Cerebellar cortex (tissue), 1 donor: ENCODE measurements at regions not wholly inside any gene's neighbourhood (a gene's known extent, or its start where the extent isn't known, plus 50 kb on each side); places are given as distances from the start of the nearest gene placed in this dataset.
"Not testable (repeated sequence)": the region's sequence is repeated elsewhere in the genome, so short reads cannot be mapped to it uniquely, and the experiment has no call there.

Experiments
- DNase-seq: peaks from one replicate; pipeline ENCODE4 v3.0.0-alpha.2; 2015; ENCODE audit warnings: low spot score

- no peak for DNase-seq
Observed at GRCh38 chr14:65962952-65963351, 523.2 kb upstream of the CCDC196 start.

DNA sequence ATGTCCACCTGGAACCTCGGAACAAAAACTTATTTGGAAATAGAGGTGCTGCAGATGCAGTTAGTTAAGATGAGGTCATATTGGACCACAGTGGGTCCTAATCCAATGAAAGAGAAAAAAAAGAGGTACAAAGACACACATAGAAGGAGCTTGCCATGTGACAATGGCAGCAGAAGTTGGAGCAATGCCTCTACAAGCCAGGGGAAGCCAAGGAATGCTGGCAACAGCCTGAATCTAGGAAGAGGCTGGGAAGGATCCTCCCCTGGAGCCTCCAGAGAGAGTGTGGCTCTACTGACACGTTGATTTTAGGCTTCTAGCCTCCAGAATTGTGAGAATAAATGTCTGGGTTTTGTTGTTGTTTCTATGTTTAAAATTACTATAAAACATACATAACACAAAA is 521.8 kb upstream of the CCDC196 start:
- DNase-seq = no peak

GRCh38 chr14:65966188-65966587 is 520.0 kb upstream of the CCDC196 start:
- DNase-seq = no peak

DNA sequence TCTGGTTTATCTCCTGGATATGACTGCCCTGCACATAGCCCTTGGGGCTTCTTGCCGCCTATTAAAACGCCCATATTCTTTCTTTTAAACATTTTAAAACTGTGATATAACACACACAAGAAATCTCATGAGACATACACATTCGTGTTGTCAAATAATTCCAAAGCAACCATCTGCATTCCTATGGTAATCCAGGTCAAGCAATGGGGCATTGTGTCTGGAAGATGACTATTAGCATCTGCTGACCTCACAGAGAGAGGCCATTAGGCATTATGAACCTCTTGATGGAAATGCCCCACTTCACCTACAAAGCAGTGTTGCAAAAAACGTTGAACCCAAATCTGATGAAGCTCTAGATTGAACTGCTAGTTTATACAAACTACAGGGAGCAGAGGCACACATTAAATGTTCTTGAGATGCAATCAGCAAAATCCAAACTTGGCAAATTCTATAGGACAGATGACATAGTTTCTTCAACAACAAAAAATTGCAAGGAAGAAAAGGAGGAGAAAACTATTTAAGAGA is 513.8 kb upstream of the CCDC196 start:
- DNase-seq = no peak

DNA sequence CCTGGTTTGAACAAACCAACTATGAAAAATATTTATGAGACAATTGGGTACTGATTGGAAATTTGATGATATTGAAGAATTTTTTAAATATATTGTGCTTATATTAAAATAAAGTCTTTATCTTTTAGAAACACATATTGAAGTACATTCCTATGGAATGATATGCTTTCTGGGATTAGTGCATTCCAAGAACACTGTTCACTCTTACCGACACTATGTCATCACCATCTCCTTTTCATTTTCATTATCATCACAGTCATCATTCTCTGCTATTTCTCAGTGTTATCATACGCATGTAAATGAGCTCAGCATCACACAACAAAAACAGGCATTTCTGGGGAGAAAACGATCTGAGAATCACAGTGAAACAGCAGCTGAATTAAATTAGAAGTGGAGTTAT is 513.3 kb upstream of the CCDC196 start:
- DNase-seq = no peak

- DNase-seq = no peak
Observed at GRCh38 chr14:65975865-65976264, 510.3 kb upstream of the CCDC196 start.

GRCh38 chr14:65976761-65977404 is 509.3 kb upstream of the CCDC196 start:
- DNase-seq = no peak

- DNase-seq = peak; percentile 16
Observed at GRCh38 chr14:65981192-65981843, 504.9 kb upstream of the CCDC196 start.

DNA sequence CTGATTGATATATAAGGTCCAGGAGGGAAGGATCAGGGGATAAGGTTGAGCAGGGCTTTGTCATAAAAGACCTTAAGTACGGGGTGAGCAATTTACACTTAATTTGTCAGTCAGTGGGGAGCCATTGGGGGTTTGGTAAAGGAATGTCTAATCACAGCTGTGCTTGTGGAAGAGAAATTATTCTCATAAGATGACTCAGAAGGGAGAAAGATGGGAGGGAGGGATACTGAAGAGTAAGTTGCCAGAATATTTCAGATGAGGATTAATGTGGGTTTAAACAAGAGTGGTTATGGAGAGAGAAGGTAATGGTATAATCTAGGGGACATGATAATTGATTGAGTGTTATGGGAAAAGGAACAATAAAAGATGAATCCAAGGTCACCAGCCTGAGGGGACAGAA is 500.1 kb upstream of the CCDC196 start:
- DNase-seq = no peak

DNA sequence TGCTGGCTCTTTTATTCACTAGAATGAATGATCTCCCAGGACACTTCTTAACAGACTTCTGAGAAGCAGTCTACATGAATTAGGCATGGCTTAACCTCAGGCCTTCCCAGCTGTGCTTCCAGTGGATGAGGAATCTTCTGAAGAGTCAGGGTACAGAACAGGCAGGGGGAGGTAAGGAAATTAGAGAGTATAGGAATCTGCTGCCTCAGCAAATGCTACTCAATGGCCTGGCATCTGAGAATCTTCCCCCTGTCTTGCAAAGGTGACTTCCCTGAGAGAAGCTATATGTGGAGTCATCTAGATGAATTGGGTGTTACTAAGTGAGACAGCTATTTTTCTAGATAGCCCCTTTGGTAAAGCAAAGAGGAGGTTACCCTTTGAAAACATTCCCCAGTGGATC is 496.2 kb upstream of the CCDC196 start:
- no peak for DNase-seq

DNA sequence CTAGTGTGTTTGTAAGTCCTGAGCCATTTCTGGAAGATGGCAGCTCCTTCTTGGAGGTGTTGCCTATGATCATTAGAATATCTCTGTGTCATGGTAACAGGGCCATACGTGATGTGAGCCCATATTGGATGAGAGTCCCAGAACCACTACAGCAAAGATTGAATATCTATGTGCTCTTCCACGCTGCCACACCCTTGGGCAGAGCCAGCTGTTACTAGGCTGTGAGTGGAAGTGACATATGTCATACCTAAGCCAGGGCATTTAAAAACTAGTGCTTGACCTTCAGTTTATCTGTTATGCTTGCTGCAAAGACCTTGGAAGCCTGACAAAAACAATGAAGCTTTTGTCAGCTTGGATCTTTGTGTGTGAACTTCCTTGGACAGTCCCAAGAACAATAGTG is 495.1 kb upstream of the CCDC196 start:
- DNase-seq = no peak

DNA sequence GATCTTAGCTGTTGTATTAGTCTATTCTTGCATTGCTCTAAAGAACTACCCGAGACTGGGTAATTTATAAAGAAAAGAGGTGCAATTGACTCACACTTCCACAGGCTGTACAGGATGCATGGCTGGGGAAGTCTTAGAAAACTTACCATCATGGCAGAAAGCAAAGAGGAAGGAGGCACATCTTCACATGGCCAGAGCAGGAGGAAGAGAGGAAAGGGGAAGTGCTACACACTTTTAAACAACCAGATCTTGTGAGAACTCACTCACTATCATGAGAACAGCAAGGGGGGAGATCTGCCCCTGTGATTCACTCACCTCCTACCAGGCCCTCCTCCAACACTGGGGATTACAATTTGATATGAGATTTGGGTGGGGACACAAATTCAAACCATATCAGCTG is 494.2 kb upstream of the CCDC196 start:
- DNase-seq = not testable (repeated sequence)

- no peak for DNase-seq
Observed at GRCh38 chr14:65993103-65993502, 493.1 kb upstream of the CCDC196 start.

DNA sequence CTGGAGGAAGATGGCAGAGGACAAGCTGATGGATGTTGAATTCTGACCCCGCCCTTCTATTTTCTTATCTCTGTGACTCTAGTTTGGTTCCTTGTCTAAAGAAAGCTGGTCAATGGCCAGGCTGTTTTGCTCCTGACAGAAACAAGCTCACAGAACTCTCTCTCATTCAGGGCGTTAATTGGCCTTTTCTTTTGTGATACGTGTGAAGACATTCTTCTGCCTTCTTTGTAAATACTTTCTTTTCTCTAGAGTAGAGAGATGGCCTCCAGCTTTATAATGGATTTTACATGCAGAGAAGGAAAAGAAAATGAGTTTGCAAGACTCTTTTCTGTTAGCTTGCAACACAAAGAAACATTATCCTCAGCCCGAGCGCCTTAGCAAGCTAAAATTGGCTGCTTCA is 492.2 kb upstream of the CCDC196 start:
- no peak for DNase-seq

- no peak for DNase-seq
Observed at GRCh38 chr14:65997347-65997746, 488.8 kb upstream of the CCDC196 start.

DNA sequence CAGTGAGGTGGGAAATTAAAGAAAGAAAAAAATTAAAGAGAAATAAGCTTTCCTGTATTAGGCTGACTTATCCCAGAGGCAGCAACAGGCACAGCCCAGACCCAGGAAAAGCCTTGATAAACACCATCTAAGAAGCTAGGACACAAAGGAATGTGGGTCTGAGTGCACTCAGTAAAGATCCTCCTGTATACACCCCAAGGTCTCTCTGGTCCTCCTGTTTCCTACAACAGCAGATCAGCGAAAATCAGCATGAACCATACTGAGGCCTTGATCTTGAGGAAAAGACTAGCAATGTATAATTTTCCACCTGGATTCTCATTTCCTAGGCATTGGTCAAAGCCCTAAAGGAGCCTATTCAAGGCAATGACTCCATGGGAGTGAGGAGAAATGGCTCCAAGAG is 486.3 kb upstream of the CCDC196 start:
- DNase-seq = no peak

- no peak for DNase-seq
Observed at GRCh38 chr14:66000766-66001165, 485.4 kb upstream of the CCDC196 start.

DNA sequence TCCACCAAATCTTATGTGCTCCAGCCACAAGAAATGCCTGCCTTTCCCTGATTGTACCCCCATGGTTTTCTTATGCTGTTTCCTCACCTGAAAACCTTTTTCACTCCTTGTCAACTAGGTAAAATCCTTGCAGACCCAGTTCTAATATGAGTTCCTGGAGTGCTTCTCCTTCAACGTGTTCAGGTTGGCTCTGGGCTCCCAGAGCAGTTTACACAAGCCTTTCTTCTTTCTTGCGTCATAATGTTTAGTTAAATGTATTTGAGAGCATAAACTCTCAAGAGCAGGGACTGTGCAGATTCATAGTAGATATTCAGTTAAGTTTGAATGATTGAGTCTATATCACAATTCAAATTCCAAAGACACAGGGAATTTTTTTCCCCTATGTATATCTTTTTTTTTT is 484.8 kb upstream of the CCDC196 start:
- no peak for DNase-seq

DNA sequence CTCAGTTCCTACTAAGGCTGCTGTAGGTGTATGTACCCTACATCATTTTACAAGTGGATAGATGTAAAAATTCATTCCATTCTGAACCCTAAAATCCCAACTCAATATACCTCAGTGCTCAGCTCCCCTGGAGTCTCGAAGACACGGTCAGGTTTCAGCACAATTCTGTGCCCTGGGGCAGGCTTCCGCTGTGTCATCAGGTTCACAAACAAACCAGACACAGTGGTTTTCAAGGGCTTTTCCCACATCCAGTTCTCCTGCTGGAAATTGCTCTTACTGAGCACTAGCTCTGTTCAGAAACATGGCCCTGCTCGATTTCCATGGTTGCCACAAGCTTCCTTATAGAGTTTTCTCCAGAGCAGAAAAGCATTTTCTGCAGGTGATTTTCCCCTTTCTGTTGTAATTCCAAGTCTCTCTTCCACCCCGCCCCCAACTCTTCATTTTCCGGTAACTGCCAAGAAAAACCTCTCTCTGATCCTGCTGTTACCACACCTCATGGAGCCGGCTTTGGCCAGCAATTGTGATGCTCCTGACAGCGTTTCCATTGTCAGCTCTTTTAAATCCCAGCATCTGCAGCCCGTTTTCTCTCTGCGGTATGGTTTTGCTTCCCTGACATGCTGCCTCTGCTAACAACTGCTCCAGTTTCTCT is 483.0 kb upstream of the CCDC196 start:
- no peak for DNase-seq

DNA sequence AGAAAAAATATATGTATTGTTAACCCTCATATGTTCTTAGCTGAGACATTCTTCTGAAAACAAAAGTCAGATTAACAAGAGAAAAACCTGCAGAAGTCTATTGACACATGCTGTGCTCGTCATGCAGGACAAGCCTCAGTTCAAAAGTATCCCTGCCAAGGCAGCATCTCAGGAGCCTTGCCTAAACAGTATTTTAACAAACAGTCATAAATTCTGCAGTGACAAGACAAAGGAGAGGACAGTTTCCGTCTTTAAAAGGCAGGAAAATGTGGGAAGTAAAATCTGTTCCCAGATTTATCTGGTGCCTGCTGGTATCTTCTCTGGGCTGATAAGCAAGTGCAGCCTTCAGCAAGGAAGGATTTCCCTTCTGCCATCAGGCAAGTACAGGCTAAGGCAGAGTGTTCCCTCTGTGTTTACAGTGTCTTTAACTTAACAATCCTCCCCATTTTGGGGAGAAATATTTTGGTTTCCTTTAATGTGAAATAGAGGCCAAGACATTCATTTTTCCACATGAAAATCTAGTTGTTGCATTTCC is 480.2 kb upstream of the CCDC196 start:
- DNase-seq = no peak

DNA sequence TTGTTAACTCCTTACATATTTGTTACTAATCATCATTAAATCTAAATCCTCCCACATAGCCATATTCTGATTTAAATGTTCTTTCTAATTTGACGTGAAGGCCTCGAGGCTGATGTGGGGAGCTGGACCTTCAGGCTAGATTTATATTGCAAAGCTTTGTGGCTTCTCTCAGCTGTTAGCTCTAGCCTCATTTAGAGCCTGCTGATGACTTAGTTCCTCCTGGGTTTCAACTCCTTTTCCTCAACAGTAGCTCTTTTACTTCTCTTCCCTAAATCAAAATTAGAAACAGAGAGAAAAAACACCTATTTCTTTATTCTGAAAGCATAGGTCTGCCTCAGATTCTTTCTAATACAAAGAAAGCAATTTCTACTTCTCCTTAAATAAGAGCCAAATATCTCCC is 477.5 kb upstream of the CCDC196 start:
- no peak for DNase-seq

GRCh38 chr14:66009089-66009488 is 477.1 kb upstream of the CCDC196 start:
- no peak for DNase-seq

DNA sequence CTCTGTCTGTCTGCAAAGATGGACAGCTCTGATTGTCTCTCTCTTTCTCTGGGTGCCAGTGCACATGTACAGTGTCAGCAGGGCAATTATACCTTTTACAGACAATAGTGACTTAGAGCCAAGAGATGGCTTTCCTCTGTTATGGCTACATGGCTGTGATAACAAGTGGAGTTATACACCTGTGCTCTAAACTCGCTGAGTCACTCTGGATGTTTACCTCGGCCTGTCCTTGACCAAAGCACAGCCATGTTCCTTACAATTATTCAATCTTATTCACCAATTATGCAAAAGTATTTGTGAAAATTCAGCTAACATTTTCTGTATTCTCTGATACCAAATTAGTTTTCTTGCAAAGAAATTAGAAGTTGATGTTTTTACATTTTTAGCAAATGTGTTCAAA is 475.5 kb upstream of the CCDC196 start:
- no peak for DNase-seq
